ENCODE measurements at regions not wholly inside any gene's neighbourhood (a gene's known extent, or its start where the extent isn't known, plus 50 kb on each side); places are given as distances from the start of the nearest gene placed in this dataset.
"Not testable (repeated sequence)": the region's sequence is repeated elsewhere in the genome, so short reads cannot be mapped to it uniquely, and the experiment has no call there.

DNA sequence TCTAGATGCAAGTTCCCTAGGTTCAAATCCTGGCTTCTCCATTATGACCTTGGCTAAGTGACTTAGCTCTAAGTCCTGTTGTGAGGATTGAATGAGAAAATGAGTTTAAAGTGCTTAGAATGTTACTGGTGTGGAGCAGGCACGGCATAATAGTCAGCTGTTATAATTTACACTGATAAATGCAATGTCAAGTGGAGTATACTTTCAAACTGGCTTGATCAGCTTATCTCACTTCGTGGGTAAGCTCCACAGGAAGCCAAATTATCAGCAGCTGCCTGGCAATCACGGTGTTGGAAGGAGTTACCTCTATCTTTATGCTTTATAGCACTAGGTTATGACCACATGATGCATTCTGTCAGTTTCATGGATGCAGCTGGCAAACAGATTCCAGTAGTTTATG is 272.8 kb downstream of the OLFM4 start:
- DNase-seq: no peak

DNA sequence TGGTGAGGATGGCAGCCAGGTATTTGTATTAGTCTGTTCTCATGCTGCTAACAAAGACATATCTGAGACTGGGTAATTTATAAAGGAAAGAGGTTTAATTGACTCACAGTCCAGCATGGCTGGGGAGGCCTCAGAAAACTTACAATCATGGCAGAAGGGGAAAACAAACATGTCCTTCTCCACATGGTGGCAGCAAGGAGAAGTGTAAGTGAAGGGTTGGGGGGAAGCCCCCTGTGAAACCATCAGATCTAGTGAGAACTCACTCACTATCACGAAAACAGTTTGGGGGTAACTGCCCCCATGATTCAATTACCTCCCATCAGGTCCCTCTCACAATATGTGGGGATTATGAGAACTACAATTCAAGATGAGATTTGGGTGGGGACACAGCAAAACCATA is 276.8 kb downstream of the OLFM4 start:
- DNase-seq: not testable (repeated sequence)

DNA sequence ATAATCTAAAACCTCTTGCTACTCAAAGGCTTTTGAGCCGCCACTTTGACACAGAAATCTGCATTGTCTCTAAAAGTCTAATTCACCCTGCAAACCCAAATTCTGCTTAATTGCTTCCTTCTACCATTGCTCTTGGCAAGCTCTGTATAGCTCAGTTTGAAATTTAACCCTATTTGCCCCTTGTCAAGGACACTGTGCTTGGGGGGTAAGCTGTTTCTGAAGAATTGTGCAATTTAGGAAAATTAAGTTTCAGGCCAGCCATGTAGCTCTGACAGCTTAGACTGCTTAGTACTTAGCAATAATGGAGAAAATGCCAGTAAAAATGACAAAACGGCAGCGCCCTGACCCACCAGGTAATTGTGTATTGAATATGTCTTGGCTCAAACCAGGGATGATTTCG is 282.2 kb downstream of the OLFM4 start:
- no peak for DNase-seq

DNA sequence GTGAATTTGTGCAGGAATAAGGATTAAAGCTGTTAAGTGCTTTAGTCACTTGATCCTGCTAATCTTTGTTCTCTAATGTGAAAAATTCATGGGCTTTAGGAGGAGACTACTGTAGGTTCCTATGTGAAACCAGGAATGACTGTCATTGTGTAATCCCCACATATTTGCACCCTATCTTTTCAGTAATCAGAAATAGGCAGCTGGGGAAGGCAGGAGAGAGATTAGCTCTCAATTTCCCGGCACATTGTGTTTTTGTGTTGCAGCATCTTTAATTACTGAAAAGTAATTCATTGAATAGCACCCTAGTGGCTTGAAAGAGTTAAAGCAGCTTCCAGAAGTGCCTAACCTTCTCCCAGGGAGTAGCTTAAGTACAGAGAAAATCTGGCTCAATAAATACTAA is 282.9 kb downstream of the OLFM4 start:
- DNase-seq: no peak

DNA sequence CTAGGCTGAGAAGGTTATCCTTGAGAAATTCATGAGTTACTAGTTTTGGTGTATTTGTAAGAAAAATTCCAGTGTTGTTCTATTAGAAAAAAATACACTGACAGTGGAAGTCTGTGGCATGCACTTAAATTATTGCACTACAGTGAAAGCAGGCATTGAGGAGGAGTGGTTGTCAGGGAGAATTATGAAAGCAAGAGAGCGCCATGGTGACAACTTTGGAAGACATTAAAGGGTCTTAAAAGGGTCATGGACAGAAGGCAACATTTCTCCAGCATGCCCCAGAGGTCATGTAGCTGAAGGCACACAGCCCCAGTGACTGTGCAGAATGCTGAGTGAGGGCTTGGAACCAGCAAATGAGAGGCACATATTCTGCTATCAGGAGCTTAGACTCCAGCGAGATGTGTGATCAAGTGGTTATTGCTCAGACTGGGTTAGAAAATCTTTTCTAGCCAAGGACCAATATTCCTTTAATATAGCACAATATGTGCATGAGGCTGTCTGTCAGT is 292.7 kb downstream of the OLFM4 start:
- no peak for DNase-seq

DNA sequence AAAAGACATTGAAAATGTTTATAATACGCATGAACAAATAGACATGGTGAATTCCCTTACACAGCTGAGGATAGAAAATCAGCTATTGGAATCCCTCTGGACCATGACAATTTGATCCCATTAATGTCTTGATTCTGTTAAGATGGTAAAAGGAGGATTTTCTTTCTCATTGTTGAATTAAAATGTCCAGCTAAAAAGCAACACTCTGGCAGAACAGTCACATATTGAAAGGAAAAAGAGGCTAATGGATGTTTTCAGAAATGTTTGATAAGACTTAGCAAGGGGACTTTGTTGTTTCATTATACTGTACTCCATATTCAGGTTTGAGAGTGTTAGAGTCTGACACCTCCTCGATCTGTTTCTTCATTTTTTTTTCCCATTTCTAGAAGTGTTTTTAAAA is 296.0 kb downstream of the OLFM4 start:
- no peak for DNase-seq

DNA sequence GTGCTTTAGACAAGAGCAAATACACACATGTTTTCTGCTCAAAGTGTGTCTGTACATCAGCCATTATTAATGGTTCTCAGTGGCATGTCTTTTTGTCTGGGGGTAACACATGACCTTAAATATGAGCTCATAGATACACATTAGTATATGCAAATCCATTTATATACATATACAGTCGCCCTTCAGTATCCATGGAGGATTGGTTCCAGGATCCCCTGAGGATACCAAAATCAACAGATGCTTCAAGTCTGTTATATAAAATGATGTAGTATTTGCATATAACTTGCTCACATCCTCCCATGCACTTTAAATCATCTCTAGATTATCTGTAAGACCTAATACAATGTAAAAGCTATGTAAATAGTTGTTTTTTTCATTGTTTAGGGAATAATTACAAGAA is 298.1 kb downstream of the OLFM4 start:
- no peak for DNase-seq

DNA sequence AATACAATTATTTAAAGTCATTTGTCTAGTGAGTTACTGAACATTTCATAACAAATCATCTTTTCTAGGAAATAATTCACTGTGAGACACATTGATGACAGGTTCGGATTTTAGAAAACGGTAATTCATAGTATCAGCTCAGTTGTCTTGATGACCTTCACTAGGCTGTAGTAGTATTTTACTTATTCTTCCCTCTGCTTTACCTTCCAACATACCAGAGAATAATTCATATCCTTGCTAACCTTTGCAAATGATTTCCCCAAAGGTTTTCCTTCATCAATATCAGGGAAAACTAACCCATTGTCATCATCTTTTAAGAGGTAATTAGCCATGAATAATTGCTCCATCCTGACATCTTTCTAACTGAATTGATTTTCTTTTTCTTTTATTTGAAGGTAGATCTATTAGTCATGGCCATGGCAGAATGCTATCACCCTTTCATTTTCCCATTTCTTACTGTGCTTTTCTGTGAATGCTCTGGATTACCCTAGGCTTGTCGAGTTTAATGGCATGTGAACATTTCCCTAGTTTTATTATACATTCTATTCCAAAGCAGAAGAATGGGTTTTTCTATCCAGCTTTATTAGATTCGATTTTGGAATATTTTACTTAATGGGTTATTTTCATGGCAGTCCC is 299.2 kb downstream of the OLFM4 start:
- DNase-seq: no peak

DNA sequence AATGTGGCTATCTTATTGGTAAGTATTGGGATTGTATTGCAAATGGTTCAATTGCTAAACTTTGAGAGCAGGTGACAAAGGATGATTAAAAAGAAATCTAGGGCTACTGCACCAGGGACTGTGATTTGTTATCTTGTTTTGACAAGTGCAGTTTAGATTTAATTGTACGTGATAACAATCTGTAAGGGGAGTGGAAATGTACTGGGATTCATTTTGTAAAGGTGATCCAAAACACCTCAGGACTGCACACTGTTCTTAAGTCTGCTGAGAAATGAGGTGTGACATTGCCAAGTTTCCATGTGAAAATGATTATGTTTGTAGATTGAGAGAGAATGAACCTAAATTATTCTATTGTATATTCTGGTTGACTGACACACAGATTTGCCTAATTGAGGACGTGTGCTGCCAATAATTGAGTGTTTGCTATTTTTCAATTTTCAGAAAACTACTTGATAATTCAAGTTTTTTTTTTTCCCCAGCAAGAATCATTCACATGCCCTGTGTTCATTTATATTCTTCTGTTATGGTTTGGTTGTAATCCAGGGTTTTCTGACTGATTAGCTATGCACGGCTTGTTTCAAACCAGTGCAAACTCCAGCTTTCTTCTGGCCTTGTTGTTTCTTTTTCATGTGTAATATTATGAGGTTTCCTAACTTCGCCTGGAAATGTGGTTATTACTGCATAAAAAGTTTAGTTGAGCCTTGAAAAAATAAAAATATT is 308.0 kb downstream of the OLFM4 start:
- DNase-seq: no peak

DNA sequence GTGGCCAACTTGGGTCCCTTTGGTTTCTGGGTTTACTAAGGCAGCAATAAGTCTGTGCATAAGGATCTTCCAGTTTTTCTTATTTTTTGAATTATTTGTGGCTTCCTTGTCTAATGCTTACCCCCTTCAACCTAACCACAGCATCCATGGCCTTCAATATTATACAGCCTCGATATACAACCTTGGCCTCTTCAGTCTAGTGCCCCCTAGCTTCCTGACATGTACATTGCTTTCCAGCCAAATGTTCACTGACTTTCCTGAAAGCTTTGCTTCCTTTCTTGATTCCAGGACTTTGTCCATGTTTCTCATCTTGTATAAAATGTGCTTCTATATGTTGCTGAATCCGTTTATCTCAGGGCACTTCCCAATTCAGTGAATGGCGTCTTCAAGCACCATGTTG is 310.1 kb downstream of the OLFM4 start:
- DNase-seq: no peak

DNA sequence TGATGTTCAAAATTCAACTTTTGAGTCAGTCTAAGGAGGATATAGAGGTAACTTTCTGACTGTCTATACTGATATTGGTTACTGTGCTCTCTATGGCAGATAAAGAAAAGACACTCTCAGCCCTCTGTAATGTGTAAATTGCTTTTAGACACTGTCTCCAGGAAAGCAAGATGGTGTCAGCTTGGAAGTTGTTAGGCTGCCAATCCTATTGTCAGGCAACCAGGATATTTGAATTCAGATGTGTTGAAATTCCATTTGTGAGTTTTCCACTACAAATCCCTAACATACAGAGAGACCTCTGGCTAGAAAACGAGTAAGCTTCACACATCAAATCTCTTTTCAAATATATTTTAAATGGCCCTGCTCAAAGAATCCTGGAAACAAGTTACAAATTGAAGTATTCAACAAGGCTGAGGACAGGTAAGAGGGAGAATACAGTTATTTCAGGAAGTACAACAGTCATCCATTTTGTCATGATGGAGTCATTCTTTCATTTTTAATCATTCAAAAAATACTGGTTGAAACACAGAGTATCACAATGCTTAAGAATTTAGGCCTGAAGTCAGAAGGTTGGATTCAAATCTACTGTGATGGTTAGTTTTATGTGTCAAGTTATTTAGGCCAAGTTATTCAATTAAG is 312.0 kb downstream of the OLFM4 start:
- no peak for DNase-seq

DNA sequence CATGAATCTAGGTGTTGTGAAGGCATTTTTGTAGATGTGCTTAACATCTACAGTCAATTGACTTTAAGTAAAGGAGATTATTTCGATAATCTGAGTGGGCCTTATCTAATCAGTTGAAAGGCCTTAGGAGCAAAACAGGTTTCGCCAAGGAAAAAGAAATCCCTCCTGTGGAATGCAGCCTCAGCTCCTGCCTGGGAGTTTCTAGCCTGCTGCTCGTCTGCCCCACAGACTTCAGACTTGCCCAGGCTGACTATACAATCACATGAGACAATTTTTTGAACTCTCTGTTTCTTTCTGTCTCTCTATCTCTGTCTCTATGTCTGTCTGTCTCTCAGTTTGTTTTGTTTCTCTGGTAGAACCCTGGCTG is 312.5 kb downstream of the OLFM4 start:
- DNase-seq: no peak

DNA sequence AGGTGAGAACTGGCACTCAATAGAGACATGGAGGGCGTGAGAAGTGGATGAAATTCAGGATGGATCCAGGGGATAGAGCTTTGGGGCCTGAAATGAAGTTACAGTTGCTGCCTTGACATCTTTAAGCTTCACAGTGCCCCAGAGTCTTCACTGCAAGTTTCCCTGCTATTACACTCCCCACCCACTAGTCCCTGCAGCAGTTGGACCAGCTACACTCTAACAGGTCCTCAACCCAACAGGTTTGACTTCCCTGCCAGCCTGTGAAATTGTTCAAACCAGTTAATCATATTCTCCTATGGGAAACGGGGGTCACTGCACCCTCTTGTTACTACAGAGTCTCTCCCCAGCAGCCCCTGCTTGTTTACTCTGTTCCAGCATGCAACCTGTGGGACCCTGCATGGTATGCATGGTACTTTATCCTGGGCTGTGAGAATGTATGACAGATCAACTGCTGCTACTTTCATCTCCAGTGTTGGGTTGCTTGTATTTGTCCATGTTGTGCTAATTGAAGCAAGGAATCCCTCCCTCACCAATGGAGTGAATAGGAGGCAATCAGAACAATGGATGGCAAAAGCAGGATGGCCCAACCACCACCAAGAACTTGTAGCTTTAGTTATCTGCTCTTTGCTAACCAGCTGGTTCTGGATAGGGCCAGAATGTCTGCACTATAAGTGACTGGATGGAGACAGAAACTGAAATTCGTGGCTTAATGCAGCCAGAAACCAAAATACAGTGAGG is 314.2 kb downstream of the OLFM4 start:
- no peak for DNase-seq

DNA sequence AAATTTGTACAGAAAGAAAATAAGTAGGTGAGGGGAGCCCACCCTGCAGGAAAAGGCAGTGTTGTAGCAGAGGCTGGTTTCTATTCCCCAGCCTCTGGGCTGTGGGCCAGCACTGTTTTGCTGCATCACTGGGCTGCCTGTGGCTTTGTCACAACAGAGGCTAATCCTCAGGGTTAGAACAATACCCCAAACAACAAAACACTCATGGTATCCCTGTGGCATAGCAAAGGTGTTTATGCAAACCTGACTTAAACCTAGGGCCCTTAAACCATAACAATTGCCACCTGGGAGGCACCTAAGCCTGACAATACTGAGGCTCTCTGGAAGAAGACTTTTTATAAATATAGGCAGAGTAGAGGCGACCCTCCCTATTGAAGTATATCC is 314.7 kb downstream of the OLFM4 start:
- DNase-seq: no peak

DNA sequence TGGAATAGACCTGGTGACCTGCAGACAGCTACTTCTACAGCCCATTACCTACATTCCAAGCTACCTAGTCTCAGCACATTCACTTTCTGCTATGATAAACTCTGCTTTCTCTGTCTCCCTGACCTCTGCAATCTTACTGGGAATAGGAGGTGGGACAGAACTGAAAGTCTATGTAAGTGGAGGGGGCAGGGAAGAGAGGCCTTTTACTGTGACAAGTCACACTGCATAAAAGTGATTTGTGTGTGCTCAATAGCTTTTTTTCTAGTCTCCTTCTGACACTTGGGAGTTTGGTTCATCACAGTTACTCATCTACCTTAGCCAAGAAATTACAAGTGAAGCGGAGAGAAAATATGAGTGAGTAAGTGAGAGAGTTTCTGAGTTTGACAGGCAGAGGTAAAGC is 322.4 kb downstream of the OLFM4 start:
- DNase-seq: no peak

DNA sequence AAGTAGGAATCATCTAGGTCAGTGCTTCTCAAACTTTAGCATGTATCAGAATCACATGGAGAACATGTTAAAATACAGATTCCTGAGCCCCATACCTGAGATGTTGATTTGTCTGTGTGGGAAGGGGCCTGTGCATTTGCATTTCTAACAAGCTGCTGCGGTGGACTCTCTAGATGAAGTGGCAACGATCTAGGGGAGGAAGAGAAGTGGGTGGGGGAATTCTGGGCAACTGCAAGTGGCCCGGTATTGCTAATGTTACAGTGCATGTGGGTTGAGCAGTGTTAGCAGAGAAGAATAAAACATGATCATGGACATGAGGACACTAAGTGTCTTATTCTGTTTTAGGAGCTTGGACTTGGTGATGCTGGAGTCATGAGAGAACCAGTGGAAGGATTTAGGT is 329.0 kb downstream of the OLFM4 start:
- DNase-seq: no peak

DNA sequence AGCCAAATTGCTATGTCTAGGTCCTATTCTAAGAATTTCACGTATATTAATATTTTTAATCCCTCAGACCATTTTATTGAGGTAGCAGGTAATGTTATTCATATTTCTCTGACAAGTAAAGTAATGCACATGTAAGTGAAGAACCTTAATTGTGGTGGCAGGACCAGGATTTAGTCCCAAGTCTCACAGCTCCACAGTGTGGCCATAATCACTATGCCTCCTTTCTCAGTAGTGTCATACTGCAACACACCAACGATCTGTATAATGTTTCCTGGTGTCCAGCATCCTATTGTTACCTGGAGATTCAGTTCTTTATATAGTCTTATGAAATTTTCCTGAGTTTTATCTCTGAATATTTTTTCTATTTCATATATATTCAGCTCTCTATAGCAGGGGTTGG is 340.3 kb downstream of the OLFM4 start:
- no peak for DNase-seq

DNA sequence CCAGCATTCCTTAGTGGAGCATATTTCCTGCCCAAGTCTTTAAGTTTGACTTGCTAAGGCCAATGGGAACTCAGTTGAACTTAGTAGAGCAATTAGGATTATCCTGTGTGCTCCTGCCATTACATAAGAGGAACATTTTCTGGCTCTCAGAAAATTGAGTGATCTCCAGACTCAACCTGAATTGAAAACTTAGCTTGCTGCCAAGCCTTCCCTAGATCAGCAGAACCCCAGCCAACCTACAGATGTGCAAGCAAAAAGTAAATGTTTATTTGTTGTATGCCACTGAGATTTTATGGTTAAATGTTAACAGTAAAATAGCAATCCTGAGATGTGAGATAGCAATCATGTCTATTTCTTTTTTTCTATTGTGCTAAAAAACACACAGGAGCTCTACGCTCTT is 350.9 kb downstream of the OLFM4 start:
- DNase-seq: no peak

DNA sequence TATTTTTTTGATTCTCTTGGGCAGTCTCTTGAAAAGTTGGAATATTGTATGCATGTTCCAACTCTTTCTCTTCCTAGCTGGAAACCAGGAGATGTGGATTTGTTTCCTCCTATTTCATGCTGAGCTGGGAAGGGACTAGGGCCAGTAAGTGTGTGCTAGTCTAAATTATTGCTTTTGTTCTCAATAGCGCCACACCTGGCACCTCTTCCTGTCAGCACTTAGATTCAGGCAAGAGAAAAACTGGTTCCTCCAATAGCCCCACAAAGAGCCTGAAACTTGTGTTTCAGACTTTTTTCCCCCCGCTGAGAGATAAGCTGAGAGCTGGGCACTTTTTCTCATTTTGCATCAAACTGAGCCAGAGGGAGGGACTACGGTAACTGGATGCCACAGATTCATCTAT is 353.4 kb downstream of the OLFM4 start:
- no peak for DNase-seq

DNA sequence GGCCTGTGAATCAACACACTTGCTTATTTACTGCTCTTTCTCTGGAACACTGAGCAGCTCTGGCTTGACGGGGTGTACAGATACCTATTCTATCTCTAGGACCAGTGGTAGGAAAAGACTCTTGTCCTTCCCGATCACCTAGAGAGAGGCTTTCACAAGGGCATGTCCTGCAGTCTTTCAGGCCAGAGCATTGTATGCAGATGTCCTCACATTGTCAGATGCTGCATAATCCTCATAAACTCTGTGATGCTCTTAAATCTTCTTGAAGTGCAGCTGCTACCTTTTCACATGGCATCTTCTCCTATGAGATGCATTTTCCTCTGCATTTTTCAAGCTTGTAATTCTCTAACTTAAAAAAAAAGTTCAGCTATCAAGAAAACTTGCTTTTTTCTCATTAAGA is 369.4 kb downstream of the OLFM4 start:
- DNase-seq: no peak

DNA sequence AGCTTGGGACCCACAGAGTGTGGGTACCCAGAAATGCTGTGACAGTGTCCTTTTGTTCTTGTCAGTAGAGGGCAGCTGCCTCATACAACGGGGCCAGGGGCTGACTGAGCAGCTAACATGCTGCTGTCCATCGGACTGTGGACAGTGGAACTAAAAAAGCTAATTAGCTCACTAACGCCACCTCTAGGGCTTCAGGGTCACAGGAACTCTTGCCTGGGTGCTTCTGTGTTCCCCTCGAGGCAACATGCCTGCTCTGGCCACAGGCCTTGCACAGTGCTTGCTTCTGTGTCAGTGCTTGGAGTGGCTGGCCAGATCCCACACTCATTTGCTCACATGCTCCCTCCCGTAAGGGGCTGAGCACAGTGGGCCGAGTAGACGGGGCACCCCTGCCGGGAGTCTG is 377.0 kb downstream of the OLFM4 start:
- no peak for DNase-seq

DNA sequence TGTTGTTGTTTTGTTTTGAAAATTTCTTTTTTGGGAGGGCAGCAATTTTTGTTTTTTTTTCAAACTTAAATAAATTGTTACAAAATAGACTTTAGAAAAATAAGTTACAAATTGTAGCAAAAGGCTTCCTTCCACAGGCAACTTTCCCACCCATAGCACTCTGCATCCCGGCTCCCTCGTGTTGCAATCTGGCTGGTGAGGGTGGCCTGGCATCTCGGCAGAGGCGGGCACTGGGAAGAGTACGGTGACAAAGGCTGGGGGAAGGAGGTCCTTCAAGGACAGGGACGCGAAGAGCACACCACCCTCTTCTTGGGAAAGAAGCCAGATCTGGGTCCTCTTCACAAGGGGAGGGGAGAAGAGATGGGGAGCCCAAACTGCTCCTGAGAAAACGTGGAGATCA is 379.7 kb downstream of the OLFM4 start:
- no peak for DNase-seq

DNA sequence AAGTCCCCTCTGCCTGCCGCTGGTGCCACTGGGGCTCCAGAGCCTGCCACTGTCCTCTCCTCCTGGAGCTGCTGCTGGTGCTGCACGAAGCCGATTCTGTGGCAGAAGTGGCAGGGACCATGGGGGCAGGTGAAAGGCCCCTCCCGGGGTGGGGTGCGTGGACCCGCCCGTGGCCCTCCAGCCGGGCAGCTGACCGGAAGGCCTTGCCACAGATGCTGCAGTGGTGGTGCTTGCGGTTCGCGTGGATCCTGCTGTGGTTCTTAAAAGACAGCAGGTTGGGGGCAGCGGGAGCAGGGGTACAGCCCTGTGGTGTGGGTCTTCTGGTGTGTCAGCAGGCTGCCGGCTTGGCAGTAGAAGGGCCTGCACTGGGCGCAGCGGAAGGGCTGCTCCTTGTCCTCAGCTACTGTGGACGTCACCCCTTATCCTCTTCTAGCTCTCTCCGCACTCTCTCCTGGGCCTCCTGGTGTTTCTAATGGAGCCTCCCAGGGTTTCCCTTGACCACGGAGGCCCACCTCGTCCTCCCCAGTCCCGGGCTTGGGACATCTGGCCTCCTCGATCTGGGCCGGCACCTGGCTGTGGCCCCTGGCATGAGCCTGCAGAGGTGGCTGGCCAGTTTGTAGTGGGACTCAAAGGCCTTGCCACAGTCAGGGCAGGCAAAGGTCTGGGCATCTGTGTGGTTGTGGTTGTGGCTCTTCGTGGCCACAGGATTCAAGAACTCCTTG is 380.4 kb downstream of the OLFM4 start:
- DNase-seq: no peak
